ENCODE measurements at regions not wholly inside any gene's neighbourhood (a gene's known extent, or its start where the extent isn't known, plus 50 kb on each side); places are given as distances from the start of the nearest gene placed in this dataset.

- no peak for DNase-seq
These were observed 672.9 kb downstream of the HACE1 start for GRCh38 chr6:104186831-104187230.

GRCh38 chr6:104183816-104184435 lies 675.8 kb downstream of the HACE1 start:
- no peak for DNase-seq

- DNase-seq, result no peak
These were observed 676.9 kb downstream of the HACE1 start for GRCh38 chr6:104182811-104183210.

GRCh38 chr6:104173668-104174067 lies 686.1 kb downstream of the HACE1 start:
- DNase-seq, result no peak

- no peak for DNase-seq
These were observed 689.3 kb downstream of the HACE1 start for GRCh38 chr6:104170401-104170800.

GRCh38 chr6:104166055-104166668 lies 693.6 kb downstream of the HACE1 start:
- DNase-seq, result no peak

- DNase-seq, result no peak
These were observed 697.6 kb downstream of the HACE1 start for GRCh38 chr6:104162036-104162669.

- DNase-seq, result no peak
These were observed 700.6 kb downstream of the HACE1 start for GRCh38 chr6:104159045-104159618.

- no peak for DNase-seq
These were observed 716.0 kb downstream of the HACE1 start for GRCh38 chr6:104143757-104144156.

- no peak for DNase-seq
These were observed 724.8 kb downstream of the HACE1 start for GRCh38 chr6:104134876-104135275.

GRCh38 chr6:104130343-104130742 lies 729.4 kb downstream of the HACE1 start:
- DNase-seq, result no peak

- no peak for DNase-seq
These were observed 733.3 kb downstream of the HACE1 start for GRCh38 chr6:104126315-104127005.

GRCh38 chr6:104123227-104123626 lies 736.5 kb downstream of the HACE1 start:
- no peak for DNase-seq

- no peak for DNase-seq
These were observed 741.4 kb downstream of the HACE1 start for GRCh38 chr6:104118274-104118673.

- no peak for DNase-seq
These were observed 749.9 kb downstream of the HACE1 start for GRCh38 chr6:104109806-104110205.

- no peak for DNase-seq
These were observed 751.1 kb downstream of the HACE1 start for GRCh38 chr6:104108634-104109033.

- no peak for DNase-seq
These were observed 763.9 kb downstream of the HACE1 start for GRCh38 chr6:104095661-104096416.

GRCh38 chr6:104087765-104088164 lies 772.0 kb downstream of the HACE1 start:
- no peak for DNase-seq

GRCh38 chr6:104068281-104068680 lies 791.4 kb downstream of the HACE1 start:
- DNase-seq, result no peak

- DNase-seq, result no peak
These were observed 794.8 kb downstream of the HACE1 start for GRCh38 chr6:104064876-104065275.

GRCh38 chr6:104050455-104050854 lies 809.3 kb downstream of the HACE1 start:
- no peak for DNase-seq

- DNase-seq, result no peak
These were observed 813.3 kb downstream of the HACE1 start for GRCh38 chr6:104046426-104046825.

All from right kidney (tissue), 1 donor.